ENCODE measurements at regions not wholly inside any gene's neighbourhood (a gene's known extent, or its start where the extent isn't known, plus 50 kb on each side); places are given as distances from the start of the nearest gene placed in this dataset.
"Not testable (repeated sequence)": the region's sequence is repeated elsewhere in the genome, so short reads cannot be mapped to it uniquely, and the experiment has no call there.

- DNase-seq (ENCODE audit: low spot score) = peak; percentile 46
These were observed 238.5 kb upstream of the ERBB4 start for GRCh38 chr2:212777020-212777491.

DNA sequence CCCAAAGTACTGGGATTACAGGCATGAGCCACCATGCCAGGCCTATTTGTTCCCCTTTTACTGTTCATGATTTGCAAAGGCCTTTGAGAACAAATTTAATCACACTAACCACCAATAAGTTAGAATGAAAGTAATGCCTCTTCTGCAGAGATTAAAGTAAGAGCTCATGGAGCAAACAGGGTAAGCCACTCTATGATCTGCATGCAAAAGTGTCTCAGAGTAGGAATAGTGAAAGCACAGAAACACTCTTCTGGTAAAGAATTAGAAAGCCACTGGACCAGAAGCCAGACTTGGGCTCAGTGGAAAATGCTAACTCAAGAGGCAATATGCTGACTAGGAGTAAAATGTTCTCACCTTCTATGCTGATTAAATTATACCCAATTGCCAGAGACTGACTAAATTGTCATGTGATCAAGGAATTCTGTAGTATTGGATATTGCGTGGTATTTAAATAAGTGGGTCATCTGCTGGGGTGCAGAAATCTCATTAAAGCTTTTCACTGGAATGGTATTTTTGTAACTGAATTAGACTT is 235.3 kb upstream of the ERBB4 start:
- no peak for DNase-seq (ENCODE audit: low spot score)

- no peak for DNase-seq (ENCODE audit: low spot score)
These were observed 231.6 kb upstream of the ERBB4 start for GRCh38 chr2:212770240-212770639.

GRCh38 chr2:212766921-212767320 is 228.3 kb upstream of the ERBB4 start:
- no peak for DNase-seq (ENCODE audit: low spot score)

- DNase-seq (ENCODE audit: low spot score) = no peak
These were observed 214.2 kb upstream of the ERBB4 start for GRCh38 chr2:212752730-212753351.

- DNase-seq (ENCODE audit: low spot score) = no peak
These were observed 206.8 kb upstream of the ERBB4 start for GRCh38 chr2:212745359-212745758.

GRCh38 chr2:212737392-212738172 is 199.0 kb upstream of the ERBB4 start:
- no peak for DNase-seq (ENCODE audit: low spot score)

DNA sequence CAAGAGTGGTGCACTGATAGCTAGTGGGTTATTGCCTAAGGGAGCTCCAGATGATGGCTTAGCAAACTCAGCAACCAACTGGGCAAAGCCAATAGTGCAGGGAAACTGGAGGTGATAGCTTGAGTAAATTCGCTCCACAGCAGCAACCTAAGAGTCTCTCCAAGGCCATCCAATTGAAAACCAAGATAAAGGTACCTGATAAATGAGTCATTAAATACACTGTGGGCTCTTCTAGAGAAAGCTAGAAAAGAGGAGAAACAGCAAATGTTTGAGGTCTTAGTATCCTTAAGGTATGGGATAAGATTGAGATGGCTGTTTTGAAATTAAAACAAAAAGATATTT is 197.8 kb upstream of the ERBB4 start:
- DNase-seq (ENCODE audit: low spot score) = no peak

GRCh38 chr2:212733273-212733672 is 194.7 kb upstream of the ERBB4 start:
- DNase-seq (ENCODE audit: low spot score) = no peak

GRCh38 chr2:212732860-212733259 is 194.3 kb upstream of the ERBB4 start:
- DNase-seq (ENCODE audit: low spot score) = no peak

GRCh38 chr2:212730994-212731393 is 192.4 kb upstream of the ERBB4 start:
- no peak for DNase-seq (ENCODE audit: low spot score)

- DNase-seq (ENCODE audit: low spot score) = no peak
These were observed 190.1 kb upstream of the ERBB4 start for GRCh38 chr2:212728717-212729116.

DNA sequence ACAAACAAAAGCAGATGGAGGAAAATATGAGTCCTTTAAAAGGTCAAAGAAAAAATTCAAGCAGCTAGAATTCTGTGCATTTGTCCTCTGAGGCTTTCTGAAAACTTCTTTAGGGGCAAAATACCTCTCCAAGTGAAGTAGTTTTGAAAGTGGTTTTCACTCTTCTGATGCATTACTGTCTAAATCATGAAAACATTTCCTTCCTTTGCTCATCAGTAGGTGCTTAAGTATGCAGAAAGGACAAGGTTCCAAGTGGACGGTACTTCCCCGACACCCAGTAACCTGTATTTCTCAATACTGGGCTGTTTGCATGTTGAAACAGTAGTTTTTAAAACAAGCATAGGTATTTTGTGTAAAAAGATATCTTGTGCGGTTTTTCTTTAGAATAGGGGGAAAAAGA is 189.1 kb upstream of the ERBB4 start:
- DNase-seq (ENCODE audit: low spot score) = no peak

DNA sequence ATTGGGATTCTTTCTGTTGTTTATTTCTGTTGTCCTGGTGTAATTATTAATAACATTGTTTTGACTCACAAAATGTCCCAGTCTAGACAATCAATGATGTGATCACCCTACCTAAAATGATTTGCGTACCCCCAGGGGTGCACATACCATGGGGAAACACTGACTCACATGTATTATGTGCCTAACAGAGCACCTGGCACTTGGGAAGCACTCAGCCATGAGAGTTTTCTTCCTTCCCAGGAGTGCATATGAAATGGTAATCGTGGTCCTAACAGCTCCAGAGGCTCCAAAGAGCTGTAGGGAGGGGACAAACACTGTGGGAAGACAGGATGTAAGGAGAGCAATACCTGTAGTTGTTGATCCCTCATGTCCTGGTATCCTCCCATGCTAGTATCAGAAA is 187.8 kb upstream of the ERBB4 start:
- no peak for DNase-seq (ENCODE audit: low spot score)

- DNase-seq (ENCODE audit: low spot score) = no peak
These were observed 186.6 kb upstream of the ERBB4 start for GRCh38 chr2:212725180-212725579.

DNA sequence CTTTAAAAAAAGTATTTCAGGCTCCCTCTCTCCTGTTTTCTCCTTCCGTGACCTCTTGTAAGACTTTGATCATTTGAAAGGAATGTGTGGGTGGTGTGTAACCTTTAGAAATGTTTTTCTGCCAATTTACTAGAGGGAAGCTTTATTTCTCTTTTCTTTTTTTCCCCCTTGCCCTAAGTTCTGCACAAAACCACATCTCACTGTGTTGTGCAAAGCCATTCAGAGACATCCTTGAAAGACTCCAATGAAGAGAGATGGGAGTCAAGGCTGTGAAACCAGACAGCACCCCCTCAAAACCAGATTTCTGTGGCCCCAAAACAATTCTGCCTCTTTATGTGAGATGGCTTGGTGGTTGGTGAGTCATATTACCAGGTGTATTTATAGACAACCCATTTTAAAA is 184.6 kb upstream of the ERBB4 start:
- DNase-seq (ENCODE audit: low spot score) = no peak

- no peak for DNase-seq (ENCODE audit: low spot score)
These were observed 183.4 kb upstream of the ERBB4 start for GRCh38 chr2:212722046-212722445.

DNA sequence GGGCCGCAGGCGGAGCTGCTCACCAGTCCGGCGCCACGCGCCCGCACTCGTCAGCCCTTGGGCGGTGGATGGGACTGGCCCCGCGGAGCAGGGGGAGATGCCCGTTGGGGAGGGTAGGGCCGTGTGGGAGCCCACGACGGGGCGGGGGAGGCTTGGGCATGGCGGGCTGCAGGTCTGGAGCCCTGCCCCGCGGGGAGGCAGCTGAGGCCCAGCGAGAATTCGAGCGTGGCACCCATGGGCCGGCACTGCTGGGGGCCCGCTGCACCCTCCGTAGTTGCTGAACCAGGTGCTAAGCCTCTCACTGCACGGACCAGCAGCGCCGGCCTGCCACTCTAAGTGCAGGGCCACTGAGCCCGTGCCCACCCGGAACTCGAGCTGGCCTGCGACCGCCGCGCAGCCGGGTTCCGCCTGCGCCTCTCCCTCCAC is 182.4 kb upstream of the ERBB4 start:
- DNase-seq (ENCODE audit: low spot score) = no peak

DNA sequence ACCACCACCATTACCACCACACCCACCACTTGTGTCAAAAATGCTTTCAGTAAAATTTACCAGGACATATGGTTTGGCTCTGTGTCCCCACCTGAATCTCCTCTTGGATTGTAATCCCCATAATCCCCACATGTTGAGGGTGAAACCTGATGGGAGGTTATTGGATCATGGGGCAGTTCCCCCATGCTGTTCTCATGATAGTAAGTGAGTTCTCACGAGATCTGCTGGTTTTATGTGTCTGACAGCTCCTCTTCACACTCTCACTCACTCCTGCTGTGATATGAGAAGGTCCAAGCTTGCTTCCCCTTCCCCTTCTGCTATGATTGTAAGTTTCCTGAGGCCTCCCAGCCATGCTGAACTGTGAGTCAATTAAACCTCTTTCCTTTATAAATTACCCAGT is 176.8 kb upstream of the ERBB4 start:
- not testable (repeated sequence) for DNase-seq (ENCODE audit: low spot score)

DNA sequence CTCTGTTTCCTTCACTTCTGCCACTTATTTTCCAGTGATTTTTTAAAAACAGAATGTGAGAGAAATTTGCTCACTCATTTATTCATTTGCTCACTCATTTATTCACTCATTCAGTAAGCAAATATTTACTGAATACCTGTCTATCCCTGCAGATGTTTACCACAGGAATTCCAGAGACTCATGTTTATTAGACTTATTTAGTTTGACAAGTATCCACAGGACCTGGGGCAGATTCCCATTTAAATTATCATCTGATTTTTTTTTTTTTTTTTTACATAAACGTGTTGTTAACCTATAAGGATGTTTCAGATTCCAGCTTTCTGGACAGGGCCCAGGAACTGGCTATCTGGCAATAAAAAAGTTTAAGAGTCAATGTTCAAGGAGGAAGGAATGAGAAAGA is 175.1 kb upstream of the ERBB4 start:
- DNase-seq (ENCODE audit: low spot score) = no peak

DNA sequence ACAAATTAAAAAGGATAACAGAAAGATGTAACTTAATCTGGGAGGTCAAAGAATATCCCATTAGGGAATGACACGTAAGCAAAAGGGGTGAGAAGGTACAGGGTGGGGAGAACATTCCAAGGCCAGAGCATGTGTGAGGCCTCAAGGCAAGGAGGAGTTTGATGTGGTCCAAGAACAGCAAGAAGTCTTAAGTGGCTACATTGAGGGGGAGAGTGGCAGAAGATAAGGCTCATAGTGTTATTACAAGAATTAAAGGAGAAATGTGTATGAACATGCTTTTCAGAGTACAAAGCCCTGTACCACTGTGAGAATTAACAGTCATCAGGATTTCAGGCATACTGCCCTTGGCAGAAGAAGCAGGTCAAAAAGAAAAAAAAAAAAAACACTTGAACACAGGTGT is 174.4 kb upstream of the ERBB4 start:
- DNase-seq (ENCODE audit: low spot score) = no peak

DNA sequence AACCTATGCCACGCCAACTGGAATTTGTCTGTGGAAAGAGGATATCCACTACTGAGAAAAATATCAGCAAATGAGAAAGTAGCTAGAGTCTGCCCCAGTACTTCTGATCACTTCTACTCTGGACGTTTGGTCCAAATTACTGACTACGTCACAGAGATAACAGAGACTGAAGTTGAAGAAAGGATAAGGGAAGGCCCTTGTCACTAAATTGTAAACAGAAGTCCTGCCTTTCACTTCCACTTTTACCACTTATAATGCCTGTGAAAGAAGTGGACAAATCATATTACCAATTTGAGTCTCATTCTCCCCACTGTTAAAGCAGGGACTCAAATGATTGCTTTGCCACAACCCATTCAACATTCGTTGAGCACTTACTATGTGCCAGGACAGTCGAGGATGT is 173.9 kb upstream of the ERBB4 start:
- DNase-seq (ENCODE audit: low spot score) = no peak

GRCh38 chr2:212711856-212712255 is 173.3 kb upstream of the ERBB4 start:
- DNase-seq (ENCODE audit: low spot score) = no peak

- DNase-seq (ENCODE audit: low spot score) = no peak
These were observed 170.7 kb upstream of the ERBB4 start for GRCh38 chr2:212709280-212709679.

All from ecto neural progenitor cell (in vitro differentiated cells).